ENCODE measurements at regions not wholly inside any gene's neighbourhood (a gene's known extent, or its start where the extent isn't known, plus 50 kb on each side); places are given as distances from the start of the nearest gene placed in this dataset.

- POLR2A ChIA-PET = no interaction called here
- no peaks in the 10 kb centered on the region for H3K36me3 Mint-ChIP-seq (ENCODE audit: insufficient read depth, unreplicated experiment)
- Histone ChIP-seq H3K27me3 (replicated peaks; ENCODE audit: control insufficient read depth, insufficient read depth, low read length) (no peaks in the 10 kb centered on the region), H3K9me3 (peaks cover 6% of the 10 kb centered on the region), H3K36me3 (ENCODE audit: control insufficient read depth, insufficient read depth, low read length) (no peaks in the 10 kb centered on the region), H3K4me1 (no peaks in the 10 kb centered on the region), H3K4me3 (ENCODE audit: low read depth, low read length) (no peak overlapping the region)
- no TSS peak for BruUV-seq (replicated peaks)
- H3K27me3 Mint-ChIP-seq (ENCODE audit: insufficient read depth, unreplicated experiment) = no peaks in the 10 kb centered on the region
- peaks cover 18% of the 10 kb centered on the region for H3K9me3 Mint-ChIP-seq (ENCODE audit: unreplicated experiment)
- no peak for DNase-seq
- no peak overlapping the region for H3K27ac Mint-ChIP-seq (ENCODE audit: unreplicated experiment)
- CTCF ChIA-PET = no interaction called here
- intact Hi-C loops (cut with micrococcal nuclease; ENCODE audit: unreplicated experiment) = no loop called here
- TF ChIP-seq CTCF (IDR thresholded peaks at IDR 0.05; ENCODE audit: insufficient read depth in 1 of 2, low read depth in 1 of 2, low read length in 1 of 2, severe bottlenecking in 1 of 2, unreplicated experiment in 1 of 2) = no peak
- no peaks in the 10 kb centered on the region for H3K4me1 Mint-ChIP-seq (ENCODE audit: low read depth, unreplicated experiment)
- no peak overlapping the region for H3K4me3 Mint-ChIP-seq (ENCODE audit: unreplicated experiment)
These were observed 131.1 kb upstream of the TMEM106B start for GRCh38 chr7:12080006-12080405.

GRCh38 chr7:12085516-12085915, 125.6 kb upstream of the TMEM106B start:
- Mint-ChIP-seq H3K4me3 (ENCODE audit: unreplicated experiment) (no peak overlapping the region), H3K27me3 (ENCODE audit: insufficient read depth, unreplicated experiment) (no peaks in the 10 kb centered on the region), H3K4me1 (ENCODE audit: low read depth, unreplicated experiment) (peaks cover 7% of the 10 kb centered on the region), H3K36me3 (ENCODE audit: insufficient read depth, unreplicated experiment) (no peaks in the 10 kb centered on the region), H3K27ac (ENCODE audit: unreplicated experiment) (no peak overlapping the region), H3K9me3 (ENCODE audit: unreplicated experiment) (peaks cover 20% of the 10 kb centered on the region)
- no peak for TF ChIP-seq CTCF (IDR thresholded peaks at IDR 0.05; ENCODE audit: insufficient read depth in 1 of 2, low read depth in 1 of 2, low read length in 1 of 2, severe bottlenecking in 1 of 2, unreplicated experiment in 1 of 2)
- H3K36me3 ChIP-seq (ENCODE audit: control insufficient read depth, insufficient read depth, low read length) = no peaks in the 10 kb centered on the region
- H3K4me1 ChIP-seq = peaks cover 8% of the 10 kb centered on the region
- H3K27me3 ChIP-seq (replicated peaks; ENCODE audit: control insufficient read depth, insufficient read depth, low read length) = no peaks in the 10 kb centered on the region
- intact Hi-C loops (cut with micrococcal nuclease; ENCODE audit: unreplicated experiment) = no loop called here
- CTCF ChIA-PET = no interaction called here
- H3K4me3 ChIP-seq (ENCODE audit: low read depth, low read length) = no peak overlapping the region
- DNase-seq = no peak
- H3K9me3 ChIP-seq = no peaks in the 10 kb centered on the region
- no TSS peak for BruUV-seq (replicated peaks)
- POLR2A ChIA-PET = no interaction called here

GRCh38 chr7:12089951-12090756, 120.9 kb upstream of the TMEM106B start:
- no peak for TF ChIP-seq CTCF (IDR thresholded peaks at IDR 0.05; ENCODE audit: insufficient read depth in 1 of 2, low read depth in 1 of 2, low read length in 1 of 2, severe bottlenecking in 1 of 2, unreplicated experiment in 1 of 2)
- Mint-ChIP-seq H3K27ac (ENCODE audit: unreplicated experiment) (peak overlapping the region; percentile 43), H3K9me3 (ENCODE audit: unreplicated experiment) (peaks cover 20% of the 10 kb centered on the region), H3K4me3 (ENCODE audit: unreplicated experiment) (no peak overlapping the region), H3K36me3 (ENCODE audit: insufficient read depth, unreplicated experiment) (no peaks in the 10 kb centered on the region), H3K27me3 (ENCODE audit: insufficient read depth, unreplicated experiment) (no peaks in the 10 kb centered on the region), H3K4me1 (ENCODE audit: low read depth, unreplicated experiment) (peaks cover 7% of the 10 kb centered on the region)
- no peaks in the 10 kb centered on the region for H3K36me3 ChIP-seq (ENCODE audit: control insufficient read depth, insufficient read depth, low read length)
- intact Hi-C loops (cut with micrococcal nuclease; ENCODE audit: unreplicated experiment) = loop anchor here (2.0 kb wide), 1 partner anchor 17 kb away; no protein-coding TSS in a partner anchor
- no peaks in the 10 kb centered on the region for H3K9me3 ChIP-seq
- no peak for DNase-seq
- H3K4me1 ChIP-seq = peaks cover 8% of the 10 kb centered on the region
- ChIA-PET POLR2A (no interaction called here), CTCF (no interaction called here)
- H3K4me3 ChIP-seq (ENCODE audit: low read depth, low read length) = no peak overlapping the region
- no TSS peak for BruUV-seq (replicated peaks)
- no peaks in the 10 kb centered on the region for H3K27me3 ChIP-seq (replicated peaks; ENCODE audit: control insufficient read depth, insufficient read depth, low read length)

Measured in Caco-2 (cell line).